Thymus (tissue), 11 donors: ENCODE measurements at regions not wholly inside any gene's neighbourhood (a gene's known extent, or its start where the extent isn't known, plus 50 kb on each side); places are given as distances from the start of the nearest gene placed in this dataset.

Source experiments
- DNase-seq, 9 donors: peaks; one replicate each; pipeline ENCODE4 v3.0.0-alpha.2; 2013; ENCODE audit warnings: low spot score in 9 of 9, low read depth in 6 of 9, missing footprints in 1 of 9
- H3K27ac ChIP-seq, 2 donors: one replicate each; pipeline ENCODE4 v1.5.1; 2013; ENCODE audit warnings: control low read depth in 1 of 2, low read depth in 1 of 2, low read length in 1 of 2, mild to moderate bottlenecking in 1 of 2, moderate library complexity in 1 of 2
- H3K27me3 ChIP-seq, 2 donors: one replicate each; pipeline ENCODE4 v1.5.1; 2013; ENCODE audit warnings: low read length in 1 of 2; ENCODE audit not compliant: control insufficient read depth in 2 of 2, insufficient read depth in 1 of 2
- H3K36me3 ChIP-seq, 2 donors: one replicate each; pipeline ENCODE4 v1.5.1; 2013; ENCODE audit warnings: low read length in 1 of 2, mild to moderate bottlenecking in 1 of 2, moderate library complexity in 1 of 2; ENCODE audit not compliant: control insufficient read depth in 2 of 2, insufficient read depth in 2 of 2
- H3K4me1 ChIP-seq, 2 donors: one replicate each; pipeline ENCODE4 v1.5.1; 2013; ENCODE audit warnings: low read length in 2 of 2; ENCODE audit not compliant: control insufficient read depth in 2 of 2, insufficient read depth in 2 of 2
- H3K4me3 ChIP-seq, 2 donors: one replicate each; pipeline ENCODE4 v1.5.1; 2013; ENCODE audit warnings: low read length in 2 of 2, control low read depth in 1 of 2, mild to moderate bottlenecking in 1 of 2
- H3K9me3 ChIP-seq, 2 donors: one replicate each; pipeline ENCODE4 v1.5.1; 2013; ENCODE audit warnings: low read length in 1 of 2, mild to moderate bottlenecking in 1 of 2; ENCODE audit not compliant: control insufficient read depth in 2 of 2, insufficient read depth in 1 of 2
- WGBS: extraction: QIAGEN DNeasy Blood & Tissue Kit; methylation state at CpG from one replicate; pipeline ENCODE4 v1.1.7; 2013; 5-methylcytosine and 5-hydroxymethylcytosine counted together
- donor health status: healthy.

- Histone ChIP-seq H3K4me3 (no peak overlapping the region), H3K27me3 (no peaks in the 10 kb centered on the region), H3K9me3 (peaks cover 0 to 3% of the 10 kb centered on the region in 2 donors), H3K36me3 (no peaks in the 10 kb centered on the region), H3K27ac (no peak overlapping the region), H3K4me1 (no peaks in the 10 kb centered on the region)
- DNase-seq = no peak
- WGBS = 96% methylated on average over 1 of the region's 1 CpG
Measured at GRCh38 chr12:114943601-114944000, 259.6 kb upstream of the TBX3 start.

GRCh38 chr12:114938487-114939210 lies 254.7 kb upstream of the TBX3 start:
- H3K27me3 ChIP-seq = no peaks in the 10 kb centered on the region
- no peaks in the 10 kb centered on the region for H3K36me3 ChIP-seq
- DNase-seq = no peak
- 89% methylated on average over 18 of the region's 18 CpGs for WGBS
- H3K4me1 ChIP-seq = no peaks in the 10 kb centered on the region
- H3K9me3 ChIP-seq = peaks cover 0 to 3% of the 10 kb centered on the region in 2 donors
- H3K4me3 ChIP-seq = no peak overlapping the region
- H3K27ac ChIP-seq = no peak overlapping the region

GRCh38 chr12:114936148-114937079 lies 252.4 kb upstream of the TBX3 start:
- Histone ChIP-seq H3K4me3 (no peak overlapping the region), H3K27ac (no peak overlapping the region), H3K36me3 (no peaks in the 10 kb centered on the region), H3K9me3 (peaks cover 0 to 3% of the 10 kb centered on the region in 2 donors), H3K4me1 (no peaks in the 10 kb centered on the region), H3K27me3 (no peaks in the 10 kb centered on the region)
- DNase-seq = no peak
- WGBS = 62% methylated on average over 11 of the region's 11 CpGs

DNA sequence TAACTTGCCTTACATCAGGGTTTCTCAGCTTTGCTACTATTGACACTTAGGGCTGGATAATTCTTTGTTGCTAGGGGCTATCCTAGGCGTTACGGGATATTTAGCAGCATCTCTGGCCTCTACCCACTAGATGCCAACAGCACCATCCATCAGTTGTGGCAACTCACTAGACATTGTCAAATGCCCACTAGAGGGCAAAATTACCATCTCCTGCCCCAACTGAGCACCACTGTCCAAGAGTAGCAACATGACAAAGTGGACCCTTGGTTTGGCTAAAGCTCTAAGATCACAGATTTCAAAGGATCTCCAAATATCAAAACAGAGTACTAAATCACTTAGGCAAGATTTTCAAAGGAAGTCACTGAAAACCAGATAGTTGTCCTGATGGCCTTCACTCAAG lies 251.7 kb upstream of the TBX3 start:
- no peak for DNase-seq
- no peaks in the 10 kb centered on the region for H3K4me1 ChIP-seq
- WGBS = 97% methylated on average over 2 of the region's 2 CpGs
- peaks cover 0 to 3% of the 10 kb centered on the region in 2 donors for H3K9me3 ChIP-seq
- H3K4me3 ChIP-seq = no peak overlapping the region
- H3K27me3 ChIP-seq = no peaks in the 10 kb centered on the region
- H3K27ac ChIP-seq = no peak overlapping the region
- no peaks in the 10 kb centered on the region for H3K36me3 ChIP-seq

DNA sequence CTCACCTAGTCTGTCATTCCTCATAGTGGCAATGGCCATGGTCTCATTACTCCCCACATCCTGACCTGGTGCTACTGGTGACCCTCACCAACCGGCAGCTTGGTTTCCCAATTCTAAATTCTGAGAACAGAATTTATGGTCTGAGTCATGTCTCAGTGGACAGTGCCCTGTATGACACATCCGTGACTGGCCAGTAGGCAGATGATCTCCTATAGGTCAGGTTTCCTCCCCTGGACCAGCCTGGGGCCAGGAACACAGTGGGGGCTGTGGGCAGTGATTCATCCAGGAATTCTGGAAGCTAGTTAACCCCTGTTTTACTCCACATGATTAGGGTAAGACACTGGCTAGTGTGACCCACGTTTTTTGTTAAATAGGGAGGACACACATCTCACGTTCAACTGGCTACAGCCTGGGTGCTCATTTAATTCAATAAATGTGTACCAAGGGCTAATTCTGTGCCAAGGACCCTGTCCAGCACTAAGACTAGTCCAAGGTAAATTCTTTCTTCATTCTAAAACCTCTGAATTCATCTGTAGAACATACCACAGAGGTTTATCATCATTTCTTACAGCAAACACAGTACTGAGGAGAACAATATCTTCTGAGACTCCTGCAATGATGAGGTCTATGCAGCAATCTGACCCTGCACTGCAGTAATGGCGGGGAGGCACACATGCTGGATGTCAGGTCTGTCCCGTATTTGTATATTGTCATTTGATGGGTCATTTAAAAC lies 249.6 kb upstream of the TBX3 start:
- Histone ChIP-seq H3K36me3 (no peaks in the 10 kb centered on the region), H3K27me3 (no peaks in the 10 kb centered on the region), H3K9me3 (no peaks in the 10 kb centered on the region), H3K4me3 (no peak overlapping the region), H3K4me1 (no peaks in the 10 kb centered on the region), H3K27ac (no peak overlapping the region)
- no peak for DNase-seq
- WGBS = 86% methylated on average over 6 of the region's 6 CpGs

DNA sequence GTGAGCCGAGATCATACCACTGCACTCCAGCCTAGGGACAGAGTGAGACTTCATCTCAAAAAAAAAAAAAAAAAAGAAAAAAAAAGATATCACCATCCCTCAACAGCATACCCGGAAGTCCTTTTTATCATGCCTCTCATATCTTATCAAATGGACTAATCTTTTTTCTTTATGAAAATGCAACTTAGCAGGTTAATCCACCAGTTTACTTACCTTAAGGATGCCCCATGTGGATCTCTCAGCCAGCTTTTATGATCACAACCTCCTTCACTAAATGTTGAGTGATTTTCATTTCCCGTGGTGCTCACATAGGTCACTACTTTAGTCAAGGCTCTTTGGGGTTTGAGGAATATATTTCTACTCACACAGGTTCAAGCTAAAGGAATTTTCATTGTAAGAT lies 248.8 kb upstream of the TBX3 start:
- no peak for DNase-seq
- H3K9me3 ChIP-seq = no peaks in the 10 kb centered on the region
- no peaks in the 10 kb centered on the region for H3K4me1 ChIP-seq
- H3K36me3 ChIP-seq = no peaks in the 10 kb centered on the region
- WGBS = 97% methylated on average over 2 of the region's 3 CpGs
- H3K4me3 ChIP-seq = no peak overlapping the region
- H3K27ac ChIP-seq = no peak overlapping the region
- H3K27me3 ChIP-seq = no peaks in the 10 kb centered on the region

GRCh38 chr12:114931025-114931424 lies 247.1 kb upstream of the TBX3 start:
- DNase-seq = no peak
- H3K4me3 ChIP-seq = no peak overlapping the region
- H3K4me1 ChIP-seq = no peaks in the 10 kb centered on the region
- no peak overlapping the region for H3K27ac ChIP-seq
- no peaks in the 10 kb centered on the region for H3K9me3 ChIP-seq
- no peaks in the 10 kb centered on the region for H3K27me3 ChIP-seq
- no peaks in the 10 kb centered on the region for H3K36me3 ChIP-seq
- 95% methylated on average over 2 of the region's 2 CpGs for WGBS

GRCh38 chr12:114926341-114926740 lies 242.4 kb upstream of the TBX3 start:
- DNase-seq = no peak
- no peaks in the 10 kb centered on the region for H3K9me3 ChIP-seq
- WGBS = 94% methylated on average over 6 of the region's 6 CpGs
- no peak overlapping the region for H3K27ac ChIP-seq
- H3K4me3 ChIP-seq = no peak overlapping the region
- no peaks in the 10 kb centered on the region for H3K36me3 ChIP-seq
- H3K4me1 ChIP-seq = no peaks in the 10 kb centered on the region
- no peaks in the 10 kb centered on the region for H3K27me3 ChIP-seq
